Activated T-helper 2 cell treated with anti-CD3 and anti-CD28 coated beads, Interferon-gamma antibody, Interleukin-2, Interleukin-4, amounts not matched to agents 10 μg/mL and 5 μg/mL and 100 μg/mL, durations not matched to agents 14 hours and 24 hours and 36 hours (primary cell): ENCODE measurements at regions not wholly inside any gene's neighbourhood (a gene's known extent, or its start where the extent isn't known, plus 50 kb on each side); places are given as distances from the start of the nearest gene placed in this dataset.

Source experiments
- DNase-seq: peaks from one replicate; pipeline ENCODE4 v3.0.0; 2021; ENCODE audit warnings: low spot score
- H3K27ac Mint-ChIP-seq: one replicate; pipeline ENCODE4 v1.8.0; 2021; ENCODE audit warnings: mixed read lengths
- H3K27me3 Mint-ChIP-seq: one replicate; pipeline ENCODE4 v1.8.0; 2021; ENCODE audit warnings: low read depth, mixed read lengths
- H3K36me3 Mint-ChIP-seq: one replicate; pipeline ENCODE4 v1.8.0; 2021; ENCODE audit warnings: low read depth, mixed read lengths
- H3K4me1 Mint-ChIP-seq: one replicate; pipeline ENCODE4 v1.8.0; 2021; ENCODE audit warnings: low read depth, mixed read lengths
- H3K4me3 Mint-ChIP-seq: one replicate; pipeline ENCODE4 v1.8.0; 2021; ENCODE audit warnings: low read depth, mild to moderate bottlenecking, moderate library complexity, mixed read lengths
- H3K9me3 Mint-ChIP-seq: one replicate; pipeline ENCODE4 v1.8.0; 2021; ENCODE audit warnings: mixed read lengths
- intact Hi-C: fragments of 100-400 bp; cut with micrococcal nuclease; formaldehyde crosslinking; loops from one replicate; pipeline ENCODE4 v1.15.1; 2023

DNA sequence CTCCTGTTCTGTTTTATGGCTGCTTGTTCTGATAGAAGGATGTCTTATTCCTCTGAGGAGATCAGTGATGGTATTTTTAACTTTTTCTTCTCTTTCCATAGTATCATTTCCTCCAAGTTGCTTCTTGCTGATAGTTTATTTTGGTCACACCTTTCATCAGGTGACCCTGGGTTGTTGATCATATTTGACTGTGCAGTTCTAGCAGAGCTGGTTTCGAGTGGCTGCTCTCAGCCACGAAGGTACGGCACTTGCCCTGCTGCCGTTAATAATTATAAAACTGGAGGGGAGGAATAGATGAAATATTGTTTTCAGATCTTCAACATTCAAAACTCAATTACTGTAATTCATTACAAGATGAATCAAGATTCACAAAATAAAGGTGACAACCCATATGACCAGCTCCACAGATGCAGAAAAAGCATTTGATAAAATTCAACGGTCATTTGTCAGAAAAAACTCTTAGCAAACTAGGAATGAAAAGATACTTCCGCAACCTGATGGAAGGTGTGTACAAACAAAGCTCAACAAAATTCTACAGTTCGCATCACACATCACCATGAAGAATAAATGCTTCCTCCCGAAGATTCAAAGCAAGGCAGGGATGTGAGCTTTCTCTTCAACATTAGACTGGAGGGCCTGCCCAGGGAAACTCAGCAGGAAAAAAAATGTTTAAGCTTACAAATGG is 59.2 kb upstream of the RTL6 start:
- Mint-ChIP-seq H3K4me1 (no peaks in the 10 kb centered on the region), H3K9me3 (no peaks in the 10 kb centered on the region), H3K27me3 (peaks cover 22% of the 10 kb centered on the region), H3K4me3 (no peak overlapping the region), H3K36me3 (no peaks in the 10 kb centered on the region), H3K27ac (no peak overlapping the region)
- no peak for DNase-seq
- intact Hi-C loops = no loop called here

DNA sequence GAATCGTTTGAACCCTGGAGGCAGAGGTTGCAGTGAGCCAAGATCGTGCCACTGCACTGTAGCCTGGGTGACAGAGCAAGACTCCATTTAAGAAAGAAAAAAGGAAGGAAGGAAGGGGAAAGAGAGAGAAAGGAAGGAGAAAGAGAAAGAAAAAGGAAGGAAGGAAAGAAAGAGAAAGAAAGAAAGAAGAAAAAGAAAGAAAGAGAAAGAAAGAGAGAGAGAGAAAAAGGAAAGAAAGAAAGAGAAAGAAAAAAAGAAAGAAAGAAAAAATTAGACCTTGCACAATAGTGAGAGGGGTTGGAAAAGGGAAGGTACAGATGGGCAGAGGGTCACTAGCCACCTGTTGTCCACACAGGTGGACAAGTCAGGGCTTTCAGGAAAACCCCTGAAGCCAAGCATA is 57.6 kb upstream of the RTL6 start:
- Mint-ChIP-seq H3K27me3 (peaks cover 12% of the 10 kb centered on the region), H3K4me3 (no peak overlapping the region), H3K36me3 (no peaks in the 10 kb centered on the region), H3K9me3 (no peaks in the 10 kb centered on the region), H3K27ac (no peak overlapping the region), H3K4me1 (peaks cover 3% of the 10 kb centered on the region)
- no peak for DNase-seq
- intact Hi-C loops = no loop called here

DNA sequence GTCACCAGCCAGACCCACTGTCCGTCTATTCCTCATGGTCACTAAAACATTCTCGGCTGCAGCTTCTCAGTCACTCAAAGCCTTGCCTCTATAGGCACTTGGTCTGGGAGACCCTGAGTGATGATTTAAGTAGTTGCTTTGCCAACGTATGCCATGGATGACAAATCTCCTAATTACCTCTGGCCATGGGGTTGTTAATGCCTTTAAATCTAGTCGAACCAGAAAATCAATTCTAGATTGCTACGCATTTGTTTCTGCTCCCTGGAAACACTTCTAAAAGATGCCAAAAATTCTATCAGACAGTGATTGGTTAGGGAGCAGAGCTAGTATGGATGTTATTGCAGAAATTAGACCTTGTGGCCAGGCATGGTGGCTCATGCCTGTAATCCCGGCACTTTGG is 57.0 kb upstream of the RTL6 start:
- DNase-seq = no peak
- H3K4me3 Mint-ChIP-seq = no peak overlapping the region
- intact Hi-C loops = no loop called here
- peaks cover 11% of the 10 kb centered on the region for H3K27me3 Mint-ChIP-seq
- H3K4me1 Mint-ChIP-seq = peaks cover 3% of the 10 kb centered on the region
- no peaks in the 10 kb centered on the region for H3K36me3 Mint-ChIP-seq
- no peak overlapping the region for H3K27ac Mint-ChIP-seq
- no peaks in the 10 kb centered on the region for H3K9me3 Mint-ChIP-seq

DNA sequence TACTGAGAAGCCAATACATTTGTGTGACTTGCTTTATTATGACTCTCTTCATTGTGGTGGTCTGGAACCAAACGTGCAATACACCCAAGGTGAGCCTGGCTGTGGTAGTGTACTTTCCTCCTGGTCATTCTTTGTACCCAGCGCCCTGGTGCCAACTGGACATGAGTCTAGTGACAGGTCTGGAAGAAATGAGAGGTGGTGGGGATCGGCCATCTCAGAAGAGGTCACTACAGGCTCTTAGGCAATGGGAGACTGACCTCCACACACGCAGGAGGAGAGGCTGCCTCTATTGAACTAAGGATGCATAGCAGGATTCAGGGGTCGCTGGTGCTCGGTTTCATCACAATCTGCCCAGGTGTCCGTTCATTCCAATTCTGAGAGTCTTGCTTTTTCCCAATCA is 56.4 kb upstream of the RTL6 start:
- no peak for DNase-seq
- intact Hi-C loops = no loop called here
- H3K27ac Mint-ChIP-seq = no peak overlapping the region
- peaks cover 11% of the 10 kb centered on the region for H3K27me3 Mint-ChIP-seq
- no peak overlapping the region for H3K4me3 Mint-ChIP-seq
- no peaks in the 10 kb centered on the region for H3K36me3 Mint-ChIP-seq
- H3K9me3 Mint-ChIP-seq = no peaks in the 10 kb centered on the region
- H3K4me1 Mint-ChIP-seq = peaks cover 3% of the 10 kb centered on the region

DNA sequence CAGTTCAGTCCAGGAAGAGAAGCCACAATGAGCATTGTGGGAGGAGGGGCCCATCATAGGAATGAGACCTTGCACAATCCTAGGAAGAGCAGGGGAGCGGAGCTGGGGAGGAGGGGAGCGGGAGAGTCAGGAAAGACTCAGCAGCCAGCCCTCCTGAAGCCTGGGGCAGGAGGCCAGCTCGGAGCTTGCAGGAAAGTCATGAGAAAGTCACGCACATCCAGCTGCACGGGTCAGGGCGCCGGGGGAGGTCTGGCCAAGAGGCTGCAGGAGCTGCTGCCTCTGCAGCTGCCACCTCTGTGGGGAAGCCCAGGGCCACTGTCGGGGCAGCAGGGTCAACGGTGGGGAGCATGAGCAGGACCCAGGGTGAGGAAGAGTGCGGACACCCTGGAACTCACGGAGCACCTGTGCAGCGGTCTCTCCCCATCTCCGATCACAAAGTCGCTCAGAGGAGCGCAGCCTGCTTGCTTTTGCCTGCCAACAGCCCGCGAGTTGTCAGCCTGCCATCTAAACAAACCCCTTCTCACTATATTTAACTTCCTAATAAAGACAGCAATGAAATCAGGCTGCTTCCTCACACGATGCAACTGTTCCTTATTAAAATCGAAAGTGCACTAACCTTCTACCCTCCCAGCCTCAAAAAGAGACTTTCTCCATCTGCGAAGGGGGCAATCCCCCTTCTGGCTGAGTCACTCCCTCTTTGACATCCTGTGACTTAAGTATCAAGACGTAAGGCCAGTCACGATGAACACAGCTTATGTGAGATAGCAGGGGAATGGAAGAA is 52.9 kb upstream of the RTL6 start:
- Mint-ChIP-seq H3K4me1 (peaks cover 3% of the 10 kb centered on the region), H3K27ac (no peak overlapping the region), H3K27me3 (peaks cover 5% of the 10 kb centered on the region), H3K4me3 (no peak overlapping the region), H3K9me3 (no peaks in the 10 kb centered on the region), H3K36me3 (no peaks in the 10 kb centered on the region)
- intact Hi-C loops = no loop called here
- no peak for DNase-seq

DNA sequence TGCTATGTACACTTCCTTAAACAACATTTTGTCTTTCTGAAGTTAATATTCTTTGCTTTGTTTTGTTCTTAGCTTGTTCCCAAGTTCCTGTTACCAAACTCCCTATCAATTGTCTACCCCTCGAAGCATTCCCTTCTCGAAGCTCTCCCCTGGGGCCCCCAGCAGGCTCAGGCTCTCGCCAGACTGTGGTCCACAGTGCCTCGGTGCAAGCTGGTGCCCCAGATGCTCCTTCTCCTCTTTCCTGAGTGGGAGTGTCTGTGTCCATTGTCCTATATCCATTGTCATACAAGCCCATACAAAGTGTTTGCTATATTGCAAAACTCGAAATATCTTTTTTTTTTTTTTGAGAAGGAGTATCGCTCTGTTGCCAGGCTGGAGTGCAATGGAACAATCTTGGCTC is 51.7 kb upstream of the RTL6 start:
- Mint-ChIP-seq H3K9me3 (no peaks in the 10 kb centered on the region), H3K27ac (no peak overlapping the region), H3K4me3 (no peak overlapping the region), H3K4me1 (peaks cover 3% of the 10 kb centered on the region), H3K36me3 (no peaks in the 10 kb centered on the region), H3K27me3 (no peaks in the 10 kb centered on the region)
- intact Hi-C loops = no loop called here
- no peak for DNase-seq

DNA sequence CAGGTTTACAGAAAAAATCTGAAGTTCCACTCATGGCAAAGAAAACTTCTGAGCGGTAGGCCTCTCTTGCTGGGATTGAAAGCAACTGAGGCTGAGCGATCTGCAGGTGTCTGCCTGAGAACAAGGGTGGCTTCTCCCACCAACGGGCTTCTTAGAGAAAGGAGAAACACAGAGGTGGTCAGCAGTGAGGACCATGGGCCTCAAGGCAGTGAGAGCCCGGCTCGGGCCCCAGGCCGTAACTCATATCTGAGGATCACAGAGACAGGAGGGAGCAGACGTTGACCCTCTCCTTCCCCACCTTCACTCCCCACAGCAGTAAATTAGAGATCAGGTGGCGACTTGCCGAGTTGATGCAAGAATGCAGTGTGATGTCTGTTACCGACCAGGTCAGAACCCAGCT is 50.9 kb upstream of the RTL6 start:
- DNase-seq = no peak
- H3K4me1 Mint-ChIP-seq = peaks cover 3% of the 10 kb centered on the region
- intact Hi-C loops = no loop called here
- no peak overlapping the region for H3K4me3 Mint-ChIP-seq
- H3K27me3 Mint-ChIP-seq = no peaks in the 10 kb centered on the region
- no peaks in the 10 kb centered on the region for H3K36me3 Mint-ChIP-seq
- H3K27ac Mint-ChIP-seq = no peak overlapping the region
- no peaks in the 10 kb centered on the region for H3K9me3 Mint-ChIP-seq
